Stimulated activated CD8-positive, alpha-beta memory T cell treated with anti-CD3 and anti-CD28 coated beads, Interleukin-15, amount 100 ng/mL, for 24 hours (primary cell): ENCODE measurements at regions not wholly inside any gene's neighbourhood (a gene's known extent, or its start where the extent isn't known, plus 50 kb on each side); places are given as distances from the start of the nearest gene placed in this dataset.

Experiments
- DNase-seq: peaks from one replicate; pipeline ENCODE4 v3.0.0-alpha.2; 2020; ENCODE audit warnings: low read depth

DNA sequence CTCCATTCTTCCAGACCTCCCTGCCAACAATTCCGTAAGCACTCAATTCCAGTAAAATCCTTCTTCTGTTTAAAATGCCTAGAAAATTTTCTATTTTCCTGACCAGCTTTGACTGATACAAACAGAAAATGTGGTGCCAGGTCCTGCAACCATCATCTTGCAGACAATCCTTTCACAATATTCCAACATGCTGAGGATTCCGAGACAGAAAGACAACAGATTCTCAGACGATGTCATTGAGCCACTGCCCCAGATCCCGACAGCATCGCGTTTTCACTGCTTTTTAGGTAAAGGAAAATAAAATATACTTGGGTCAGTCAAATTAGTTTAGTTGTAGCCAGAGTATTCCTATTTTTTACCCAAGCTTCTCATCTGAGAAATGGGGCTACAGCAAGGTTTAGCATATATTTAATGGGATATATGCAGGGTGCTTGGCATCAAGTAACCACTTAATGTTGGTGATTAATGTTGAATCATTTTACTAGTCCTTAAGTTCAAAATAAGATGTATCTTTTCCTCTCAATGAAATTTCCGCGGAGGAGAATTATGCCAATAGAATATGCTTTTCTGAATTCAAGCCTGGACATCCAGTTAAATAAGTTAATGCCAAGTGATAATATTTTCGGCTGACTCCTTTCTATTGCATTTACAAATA is 866.6 kb downstream of the SLC4A3 start:
- DNase-seq: no peak

GRCh38 chr2:220496513-220496912 is 869.1 kb downstream of the SLC4A3 start:
- no peak for DNase-seq

- DNase-seq: no peak
Observed at GRCh38 chr2:220499225-220499624, 871.8 kb downstream of the SLC4A3 start.

DNA sequence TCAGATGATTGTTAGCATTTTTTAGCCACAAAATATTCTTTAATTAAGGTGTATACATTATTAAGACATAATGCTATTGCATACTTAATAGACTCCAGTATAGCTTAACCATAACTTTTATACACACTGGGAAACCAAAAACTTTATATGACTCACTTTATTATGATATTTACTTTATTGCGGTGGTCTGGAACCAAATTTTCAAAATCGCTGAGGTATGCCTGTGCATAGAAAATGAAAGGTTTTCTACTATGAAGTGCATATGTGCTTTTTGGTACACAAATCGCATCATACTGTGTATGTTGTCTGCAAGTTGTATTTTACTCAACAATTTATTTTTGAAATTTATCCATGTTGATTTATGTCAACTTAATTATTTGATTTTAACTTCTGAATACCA is 875.1 kb downstream of the SLC4A3 start:
- no peak for DNase-seq

DNA sequence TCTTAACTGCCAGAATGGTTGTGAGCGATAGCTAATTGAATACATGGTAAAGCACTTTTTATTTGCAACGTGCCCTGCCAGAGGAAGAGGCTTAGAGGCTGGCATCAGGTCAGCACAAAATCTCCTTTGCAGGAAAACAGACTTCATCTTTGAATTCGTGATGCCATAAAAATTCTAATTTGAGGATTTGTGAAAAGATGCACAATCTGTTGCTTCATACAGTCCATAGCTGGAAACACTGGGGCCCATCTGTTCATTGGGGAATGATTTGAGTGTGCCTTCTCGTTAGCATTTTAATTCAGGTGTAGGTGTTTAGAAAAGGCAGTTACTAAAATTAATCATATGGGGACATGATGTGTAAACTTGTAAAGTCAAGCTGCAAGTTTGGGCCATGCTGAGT is 876.0 kb downstream of the SLC4A3 start:
- no peak for DNase-seq

DNA sequence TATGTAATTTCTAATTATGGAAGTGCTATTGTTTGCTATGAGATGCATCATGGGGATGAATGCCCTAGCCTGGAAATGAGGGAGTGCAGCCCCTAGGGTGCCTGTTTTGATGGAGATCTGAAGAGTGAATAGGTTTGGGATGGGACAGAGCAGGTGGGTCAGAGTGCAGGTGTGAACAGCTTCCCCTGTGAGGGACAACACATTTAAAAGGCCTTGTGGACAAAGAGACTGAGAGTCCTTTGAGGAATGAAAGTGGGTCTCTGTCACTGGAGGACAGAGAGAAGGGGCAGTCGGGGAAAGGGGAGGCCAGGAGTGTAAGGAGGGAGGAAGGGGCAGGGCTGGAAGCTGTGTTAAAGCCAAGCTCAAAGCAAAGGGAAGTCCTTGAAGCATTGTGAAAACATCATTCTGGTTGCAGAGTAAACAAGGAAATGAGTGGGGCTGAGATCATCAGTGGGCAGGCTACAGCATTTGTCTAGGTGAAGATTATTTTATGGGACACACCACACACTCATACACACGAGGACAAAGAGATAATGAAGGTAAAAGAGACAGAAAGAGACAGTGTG is 877.6 kb downstream of the SLC4A3 start:
- no peak for DNase-seq

DNA sequence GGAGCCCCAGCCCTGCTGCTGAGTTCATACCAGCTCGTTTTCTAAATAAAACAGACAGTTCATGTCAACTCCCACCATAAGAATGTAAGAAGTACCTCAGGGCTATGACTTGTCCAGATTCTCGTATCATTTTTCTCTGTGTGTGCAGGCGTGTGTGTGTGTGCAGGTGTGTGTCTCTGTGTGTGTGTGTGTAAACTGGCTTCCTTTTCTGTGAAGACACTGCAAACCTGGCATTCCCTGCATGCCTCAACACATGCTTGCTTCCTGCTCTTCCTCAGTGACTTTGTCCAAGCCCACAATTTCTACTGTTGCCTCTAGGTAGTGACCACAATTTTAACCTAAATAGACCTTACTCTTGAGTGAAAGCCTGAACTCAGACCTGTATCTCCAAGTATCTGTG is 879.0 kb downstream of the SLC4A3 start:
- DNase-seq: no peak

DNA sequence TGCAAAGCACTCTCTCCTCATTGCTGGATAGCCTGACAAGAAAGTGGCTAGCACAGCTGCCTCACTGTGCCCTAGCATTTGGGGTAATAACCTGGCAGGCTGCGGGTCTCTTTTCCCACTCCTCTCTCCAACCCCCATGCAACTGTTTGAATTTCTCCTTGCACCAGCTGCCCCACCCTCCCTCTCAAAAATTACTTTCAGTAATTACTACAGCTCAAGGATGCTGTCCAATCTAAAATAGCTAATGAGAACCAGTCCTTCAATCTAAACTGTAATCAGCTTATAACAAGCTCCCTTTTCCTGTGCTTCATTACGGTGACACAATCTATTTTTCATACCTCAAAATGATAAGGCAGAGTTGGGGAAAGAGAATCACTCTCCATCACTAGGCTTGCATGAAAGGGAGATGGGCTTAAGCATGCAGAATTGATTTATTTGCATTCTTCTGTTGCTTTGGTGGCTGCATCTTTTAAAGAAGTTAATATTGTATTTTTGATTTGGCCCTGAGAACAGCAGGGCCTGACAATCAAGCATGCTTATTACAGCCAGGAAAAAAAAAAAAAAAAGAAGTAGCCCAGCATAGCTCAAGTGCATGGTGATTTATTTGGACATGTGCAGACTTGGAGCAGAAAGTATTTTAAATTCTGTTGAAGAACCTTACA is 881.8 kb downstream of the SLC4A3 start:
- DNase-seq: no peak

- no peak for DNase-seq
Observed at GRCh38 chr2:220509966-220510365, 882.5 kb downstream of the SLC4A3 start.

GRCh38 chr2:220510668-220511067 is 883.2 kb downstream of the SLC4A3 start:
- DNase-seq: no peak

GRCh38 chr2:220512419-220512818 is 885.0 kb downstream of the SLC4A3 start:
- no peak for DNase-seq

DNA sequence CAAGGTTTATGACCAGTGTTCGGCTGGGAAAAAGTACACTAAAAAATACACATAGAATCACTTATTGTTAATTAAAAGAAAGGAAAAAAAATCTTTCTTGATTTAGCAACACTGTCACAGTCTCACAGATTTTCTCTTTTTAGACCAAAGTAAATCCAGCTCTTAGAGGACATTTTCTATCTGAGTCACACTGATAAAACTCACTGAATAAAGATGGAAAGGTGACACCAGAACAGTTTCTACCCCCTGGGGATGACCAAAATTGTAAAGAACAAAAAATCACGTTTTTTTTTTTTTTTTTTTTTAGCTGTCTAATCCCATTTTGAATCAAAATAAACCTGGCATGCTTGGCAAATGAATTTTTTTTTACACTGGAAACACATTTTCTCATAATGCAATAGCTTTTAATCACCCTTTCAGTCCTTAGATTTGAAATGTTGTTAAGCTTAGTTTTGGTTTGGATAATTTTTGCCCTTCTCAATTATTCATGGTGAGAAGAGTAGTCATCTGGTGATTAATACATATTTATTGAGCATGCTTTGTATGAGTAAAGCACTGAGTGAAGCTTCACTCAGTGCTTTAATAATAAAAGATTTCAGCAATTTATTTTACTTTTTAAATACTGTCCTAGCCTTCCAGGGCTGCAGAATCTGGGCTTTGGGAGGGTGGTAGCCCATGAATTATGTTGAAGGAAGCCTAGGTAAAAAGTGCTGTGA is 886.3 kb downstream of the SLC4A3 start:
- DNase-seq: no peak

GRCh38 chr2:220521551-220521950 is 894.1 kb downstream of the SLC4A3 start:
- DNase-seq: no peak

DNA sequence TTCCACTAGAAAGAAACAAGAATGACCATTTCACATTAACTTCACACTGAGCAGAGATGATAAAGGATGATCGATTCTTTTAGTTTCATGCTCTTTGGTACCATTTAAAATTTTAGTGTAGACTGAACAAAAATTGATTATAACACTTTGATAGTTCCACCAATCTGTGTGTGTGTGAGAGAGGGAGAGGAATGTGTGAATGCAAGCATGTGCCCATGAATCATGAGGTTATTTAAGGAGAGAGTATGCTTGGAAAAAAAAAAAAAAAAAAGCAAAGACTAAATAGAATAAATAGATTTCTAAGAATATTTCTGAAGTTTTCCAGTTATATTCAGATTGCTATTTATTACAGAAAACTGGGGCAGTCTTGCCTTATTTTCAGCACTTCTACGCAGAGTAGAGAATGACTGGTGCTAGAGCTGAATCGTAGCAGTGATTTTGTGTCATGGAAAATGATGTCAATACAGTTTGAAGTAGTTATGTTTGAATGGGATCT is 900.8 kb downstream of the SLC4A3 start:
- no peak for DNase-seq

DNA sequence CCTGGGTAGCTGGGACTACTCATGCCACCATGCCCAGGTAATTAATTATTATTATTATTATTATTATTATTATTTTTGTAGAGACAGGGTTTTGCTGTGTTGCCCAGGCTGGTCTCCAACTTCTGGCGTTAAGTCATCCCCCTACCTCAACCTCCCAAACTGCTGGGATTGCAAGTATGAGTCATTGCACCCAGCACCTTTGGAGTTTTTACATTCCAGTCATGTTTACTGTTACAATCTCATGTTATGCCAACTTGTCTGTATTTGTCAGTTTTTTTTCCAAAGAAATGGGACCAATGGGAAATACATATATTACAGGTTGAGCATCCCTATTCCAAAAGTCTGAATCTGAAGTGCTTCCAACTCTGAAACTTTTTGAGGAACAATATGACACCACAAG is 903.8 kb downstream of the SLC4A3 start:
- DNase-seq: no peak

GRCh38 chr2:220533485-220533884 is 906.1 kb downstream of the SLC4A3 start:
- no peak for DNase-seq

DNA sequence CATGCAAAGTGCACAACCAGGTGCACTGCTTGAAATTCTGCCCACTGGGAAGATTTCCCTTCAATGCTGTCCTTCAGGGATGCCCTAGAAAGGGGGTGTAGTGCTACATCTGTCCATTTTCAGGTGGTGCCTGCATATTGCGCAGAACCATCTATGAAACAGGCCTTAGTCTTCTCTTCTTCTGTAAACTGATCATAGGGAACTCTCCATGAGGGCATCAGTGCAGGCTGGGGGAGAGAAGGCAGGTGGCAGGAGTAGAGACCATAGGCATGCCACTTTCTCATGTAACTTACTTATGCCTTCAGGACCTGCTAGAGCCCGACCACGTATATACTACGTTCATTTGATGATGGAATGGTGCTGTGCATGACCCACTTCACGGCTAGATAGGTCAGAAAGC is 912.1 kb downstream of the SLC4A3 start:
- DNase-seq: no peak

GRCh38 chr2:220544049-220544448 is 916.6 kb downstream of the SLC4A3 start:
- DNase-seq: no peak

GRCh38 chr2:220550995-220551700 is 923.7 kb downstream of the SLC4A3 start:
- no peak for DNase-seq

- no peak for DNase-seq
Observed at GRCh38 chr2:220552790-220553535, 925.5 kb downstream of the SLC4A3 start.

DNA sequence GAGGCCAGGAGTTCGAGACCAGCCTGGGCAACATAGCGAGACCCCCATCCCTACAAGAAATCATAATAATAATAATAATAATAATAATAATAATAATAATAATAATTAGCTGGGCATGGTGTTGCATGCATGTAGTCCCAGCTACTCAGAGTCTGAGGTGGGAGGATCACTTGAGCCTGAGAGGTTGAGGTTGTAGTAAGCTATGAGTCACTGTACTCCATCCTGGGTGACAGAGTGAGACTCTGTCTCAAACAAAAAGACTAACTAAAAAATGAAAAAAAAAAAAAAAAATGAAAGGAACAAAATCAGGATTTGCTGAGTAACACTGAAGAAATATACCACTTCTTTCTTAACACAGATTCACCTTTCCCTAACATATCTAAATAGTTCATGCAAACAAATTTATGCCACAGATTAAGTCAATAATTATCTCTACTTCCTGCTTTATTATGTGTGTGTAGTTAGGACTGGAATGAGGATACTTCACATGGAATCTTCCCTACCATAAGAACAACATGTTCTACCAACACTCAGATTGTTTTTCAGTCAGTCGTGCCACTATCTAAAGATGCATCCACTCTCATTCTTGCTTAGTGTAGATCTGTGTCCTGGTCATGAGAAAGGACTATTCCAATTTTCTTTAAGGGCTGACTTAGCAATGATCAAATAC is 928.7 kb downstream of the SLC4A3 start:
- no peak for DNase-seq
